ENCODE measurements at regions not wholly inside any gene's neighbourhood (a gene's known extent, or its start where the extent isn't known, plus 50 kb on each side); places are given as distances from the start of the nearest gene placed in this dataset.

DNA sequence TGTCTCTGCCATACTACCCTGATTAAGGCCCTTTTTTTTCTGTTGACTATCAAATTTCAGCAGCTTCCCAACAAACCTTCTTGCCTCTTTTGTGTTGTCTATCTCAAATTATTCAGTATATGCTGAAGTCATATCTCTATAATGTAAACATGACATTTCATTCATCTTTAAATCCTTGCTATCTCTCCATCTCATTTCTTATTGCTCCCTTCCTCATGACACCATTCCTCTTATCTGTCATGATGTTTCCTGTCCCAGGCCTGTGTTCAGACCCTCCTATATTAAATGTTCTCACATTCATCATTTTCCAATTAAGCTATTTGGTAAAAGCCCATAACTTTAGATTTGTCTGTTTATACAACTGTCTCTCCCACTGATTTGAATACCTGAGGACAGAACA lies 482.6 kb downstream of the EPM2A start:
- no peak for DNase-seq
- Mint-ChIP-seq H3K36me3 (ENCODE audit: low read depth) (0 out of 2 replicates have a peak, but pooled peaks cover 5% of the 10 kb centered on the region), H3K4me1 (ENCODE audit: low read depth) (peaks cover 8% of the 10 kb centered on the region), H3K4me3 (no peak overlapping the region), H3K27ac (no peak overlapping the region), H3K9me3 (peaks cover 6% of the 10 kb centered on the region), H3K27me3 (ENCODE audit: insufficient read depth) (peaks cover 3% of the 10 kb centered on the region; the same call in 1 of the 2 replicates)
- TF ChIP-seq, protein P1, sequence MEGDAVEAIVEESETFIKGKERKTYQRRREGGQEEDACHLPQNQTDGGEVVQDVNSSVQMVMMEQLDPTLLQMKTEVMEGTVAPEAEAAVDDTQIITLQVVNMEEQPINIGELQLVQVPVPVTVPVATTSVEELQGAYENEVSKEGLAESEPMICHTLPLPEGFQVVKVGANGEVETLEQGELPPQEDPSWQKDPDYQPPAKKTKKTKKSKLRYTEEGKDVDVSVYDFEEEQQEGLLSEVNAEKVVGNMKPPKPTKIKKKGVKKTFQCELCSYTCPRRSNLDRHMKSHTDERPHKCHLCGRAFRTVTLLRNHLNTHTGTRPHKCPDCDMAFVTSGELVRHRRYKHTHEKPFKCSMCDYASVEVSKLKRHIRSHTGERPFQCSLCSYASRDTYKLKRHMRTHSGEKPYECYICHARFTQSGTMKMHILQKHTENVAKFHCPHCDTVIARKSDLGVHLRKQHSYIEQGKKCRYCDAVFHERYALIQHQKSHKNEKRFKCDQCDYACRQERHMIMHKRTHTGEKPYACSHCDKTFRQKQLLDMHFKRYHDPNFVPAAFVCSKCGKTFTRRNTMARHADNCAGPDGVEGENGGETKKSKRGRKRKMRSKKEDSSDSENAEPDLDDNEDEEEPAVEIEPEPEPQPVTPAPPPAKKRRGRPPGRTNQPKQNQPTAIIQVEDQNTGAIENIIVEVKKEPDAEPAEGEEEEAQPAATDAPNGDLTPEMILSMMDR (IDR thresholded peaks at IDR 0.05): no peak

DNA sequence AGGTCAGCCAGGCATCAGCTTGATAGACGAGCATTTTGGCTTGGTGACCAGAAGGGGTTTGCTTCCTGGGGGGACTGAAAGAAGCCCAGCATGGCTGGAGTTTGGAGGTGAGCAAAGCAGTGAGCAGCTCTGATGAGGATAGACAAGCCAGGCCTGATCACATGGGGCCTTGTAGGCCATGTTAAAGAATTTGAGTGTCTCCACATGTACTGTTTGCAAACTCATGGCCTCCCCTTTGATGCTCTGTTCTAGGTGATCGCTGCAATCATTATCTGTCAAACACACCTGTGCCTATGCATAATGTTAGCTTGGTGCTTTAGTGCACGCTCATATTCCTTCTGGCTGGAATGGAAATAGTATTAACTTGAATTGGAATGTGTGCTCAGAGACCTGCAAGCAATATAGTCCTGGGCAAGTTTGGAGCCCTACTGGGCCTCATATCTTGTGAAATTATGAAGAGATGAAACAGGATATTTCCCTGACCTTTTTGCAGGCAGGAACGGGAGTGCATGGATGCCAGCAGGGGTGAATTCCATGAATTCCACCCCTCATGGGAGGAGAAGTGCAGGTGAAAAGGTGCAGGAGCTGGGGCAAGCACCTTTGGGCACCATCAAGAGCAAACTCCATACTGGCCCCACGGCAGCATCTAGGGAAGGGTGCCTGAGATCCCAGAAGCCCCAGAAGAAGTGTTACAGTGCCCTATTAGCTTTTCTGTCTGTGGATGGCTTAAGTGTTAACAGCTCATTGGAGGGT lies 480.5 kb downstream of the EPM2A start:
- DNase-seq: no peak
- H3K27me3 Mint-ChIP-seq (ENCODE audit: insufficient read depth): no peaks in the 10 kb centered on the region; the same call in 1 of the 2 replicates
- H3K36me3 Mint-ChIP-seq (ENCODE audit: low read depth): no peaks in the 10 kb centered on the region
- H3K9me3 Mint-ChIP-seq: no peaks in the 10 kb centered on the region
- TF ChIP-seq, protein P1 (IDR thresholded peaks at IDR 0.05): no peak
- no peaks in the 10 kb centered on the region for H3K4me1 Mint-ChIP-seq (ENCODE audit: low read depth)
- no peak overlapping the region for H3K27ac Mint-ChIP-seq
- H3K4me3 Mint-ChIP-seq: no peak overlapping the region

DNA sequence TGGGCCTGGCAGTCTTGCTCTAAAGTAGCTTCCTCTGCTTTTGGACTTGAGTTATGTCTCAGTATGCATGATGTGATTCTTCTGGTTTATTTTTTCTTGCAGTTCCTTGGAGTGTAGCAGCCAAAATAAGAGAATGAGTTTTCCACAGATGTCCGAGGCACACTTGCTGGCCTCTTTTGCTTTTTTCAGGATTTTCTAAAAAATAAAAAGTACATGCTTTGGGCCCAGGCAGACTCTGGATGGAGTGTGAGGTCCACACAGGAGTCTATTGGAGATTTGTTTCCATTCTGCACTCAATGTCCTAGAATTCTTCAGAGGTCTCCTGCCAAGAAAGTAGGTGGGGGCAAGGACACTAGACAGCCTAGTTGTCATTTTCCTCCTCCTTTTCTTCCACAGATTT lies 477.6 kb downstream of the EPM2A start:
- Mint-ChIP-seq H3K4me1 (ENCODE audit: low read depth) (no peaks in the 10 kb centered on the region), H3K9me3 (no peaks in the 10 kb centered on the region), H3K4me3 (no peak overlapping the region), H3K27ac (no peak overlapping the region), H3K27me3 (ENCODE audit: insufficient read depth) (no peaks in the 10 kb centered on the region; the same call in 1 of the 2 replicates), H3K36me3 (ENCODE audit: low read depth) (no peaks in the 10 kb centered on the region)
- no peak for DNase-seq
- TF ChIP-seq, protein P1 (IDR thresholded peaks at IDR 0.05): no peak

DNA sequence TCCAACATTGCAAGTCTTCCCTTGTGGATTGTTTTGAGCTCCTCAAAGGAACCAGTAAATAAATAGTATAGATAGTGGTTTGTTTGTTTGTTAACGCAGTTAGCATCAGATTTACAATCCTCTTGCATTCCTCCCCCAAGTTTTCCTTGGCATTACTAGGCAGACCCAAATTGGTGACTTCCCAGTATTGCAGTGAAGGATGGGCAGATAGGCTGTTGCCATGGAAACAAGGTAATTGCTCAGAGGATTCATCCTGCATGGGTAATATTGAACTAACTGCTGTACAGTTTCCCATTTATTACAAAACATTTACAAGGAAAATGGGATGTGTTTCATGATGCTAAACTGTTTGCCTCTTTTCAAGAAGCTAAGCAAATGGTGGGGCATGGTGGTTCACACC lies 477.2 kb downstream of the EPM2A start:
- Mint-ChIP-seq H3K4me1 (ENCODE audit: low read depth) (no peaks in the 10 kb centered on the region), H3K36me3 (ENCODE audit: low read depth) (no peaks in the 10 kb centered on the region), H3K27me3 (ENCODE audit: insufficient read depth) (no peaks in the 10 kb centered on the region; the same call in 1 of the 2 replicates), H3K27ac (no peak overlapping the region), H3K4me3 (no peak overlapping the region), H3K9me3 (no peaks in the 10 kb centered on the region)
- DNase-seq: no peak
- TF ChIP-seq, protein P1 (IDR thresholded peaks at IDR 0.05): no peak

DNA sequence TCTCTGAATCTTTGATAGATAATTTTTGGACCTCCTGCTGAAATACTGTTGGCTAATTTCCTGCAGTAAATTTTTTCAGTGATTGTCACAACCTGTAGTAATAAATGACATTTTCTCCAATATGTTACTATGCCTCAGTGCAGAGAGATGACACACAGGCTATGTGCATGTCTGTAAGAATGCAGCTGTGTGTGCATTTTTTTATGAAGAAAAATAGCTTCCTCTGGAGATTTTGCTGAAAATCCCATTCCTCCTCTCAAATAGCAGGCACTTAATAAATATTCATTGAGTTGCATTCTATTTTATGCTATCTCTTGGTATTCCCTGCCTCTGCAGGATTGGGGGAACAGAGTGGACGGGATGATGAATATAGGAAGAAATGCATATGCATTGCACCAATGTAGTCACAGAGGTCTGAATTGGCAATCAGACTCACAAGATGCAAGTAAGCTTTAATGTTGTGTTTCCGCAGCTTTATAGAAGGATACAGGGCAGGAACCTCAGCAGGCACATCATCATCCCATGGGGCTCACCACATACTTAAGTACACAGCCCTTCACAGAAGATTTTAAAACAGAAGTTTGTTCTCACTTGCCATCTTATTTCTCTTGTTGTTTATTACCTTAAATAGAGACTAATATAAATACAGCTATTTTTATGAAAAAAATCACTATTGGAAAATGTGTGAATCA lies 474.7 kb downstream of the EPM2A start:
- Mint-ChIP-seq H3K9me3 (no peaks in the 10 kb centered on the region), H3K36me3 (ENCODE audit: low read depth) (no peaks in the 10 kb centered on the region), H3K27me3 (ENCODE audit: insufficient read depth) (peaks cover under 1% of the 10 kb centered on the region; the same call in 1 of the 2 replicates), H3K27ac (no peak overlapping the region), H3K4me1 (ENCODE audit: low read depth) (no peaks in the 10 kb centered on the region), H3K4me3 (no peak overlapping the region)
- no peak for DNase-seq
- TF ChIP-seq, protein P1 (IDR thresholded peaks at IDR 0.05): no peak

Measured in HFFc6 (cell line).